Psoas muscle (tissue), 7 donors: ENCODE measurements at regions not wholly inside any gene's neighbourhood (a gene's known extent, or its start where the extent isn't known, plus 50 kb on each side); places are given as distances from the start of the nearest gene placed in this dataset.

Source experiments
- ATAC-seq, 4 donors: fragments of 200-7000 bp; cut with Tn5 transposase; one replicate each; pipeline ENCODE4 v1.9.1; 2020; ENCODE audit warnings: moderate library complexity in 3 of 4, mild to moderate bottlenecking in 2 of 4
- DNase-seq, 2 donors: peaks; one replicate each; pipeline ENCODE4 v3.0.0-alpha.2; 2020
- H3K27ac ChIP-seq: fragments of 200-600 bp; one replicate; pipeline ENCODE4 v1.8.0; 2022
- H3K27me3 ChIP-seq, 3 donors: fragments of 200-600 bp in 1 of 3; one replicate each; pipeline versions ENCODE4 v1.6.1 to v1.8.0; 2013 to 2022; ENCODE audit warnings: low read length in 2 of 3, mild to moderate bottlenecking in 2 of 3, moderate library complexity in 1 of 3; ENCODE audit not compliant: insufficient read depth in 3 of 3
- H3K36me3 ChIP-seq, 2 donors: fragments of 200-600 bp in 1 of 2; one replicate each; pipeline versions ENCODE4 v1.6.1 to v1.8.0; 2013 to 2022; ENCODE audit warnings: low read depth in 1 of 2, mild to moderate bottlenecking in 1 of 2, moderate library complexity in 1 of 2; ENCODE audit not compliant: insufficient read depth in 1 of 2
- H3K4me1 ChIP-seq: fragments of 200-600 bp; one replicate; pipeline ENCODE4 v1.8.0; 2022
- H3K4me3 ChIP-seq: fragments of 200-600 bp; one replicate; pipeline ENCODE4 v1.8.0; 2022; ENCODE audit warnings: mild to moderate bottlenecking
- H3K9me3 ChIP-seq: fragments of 200-600 bp; one replicate; pipeline ENCODE4 v1.8.0; 2022
- CTCF ChIP-seq: fragments of 200-600 bp; IDR thresholded peaks from one replicate; pipeline ENCODE4 v1.8.0; 2022; ENCODE audit warnings: antibody characterized with exemption
- WGBS, 3 donors: extraction: QIAGEN DNeasy Blood & Tissue Kit; methylation state at CpG; one replicate each; pipeline versions ENCODE4 v1.1.6 to v1.1.7; 2013; 5-methylcytosine and 5-hydroxymethylcytosine counted together
- intact Hi-C, 2 donors: fragments of 100-400 bp; cut with DNase I; formaldehyde crosslinking; loops; one replicate each; pipeline versions ENCODE4 v1.11.0 to v1.14.2; 2022
- donor health status: healthy with polysubstance abuse.
- donor health status: DM: no; HTN: no; CAD: no; lungs with moderate emphysema.
- donor health status: Bipolar disorder and iron deficiency.
- donor health status: healthy.
- donor health status: DM: yes; HTN: yes; CAD: no.
- donor health status: DM: no; HTN: no; CAD: no.
- donor health status: DM: yes; HTN: yes; CAD: no.

- TF ChIP-seq CTCF, result no peak
- intact Hi-C loops, result no loop called here
- Histone ChIP-seq H3K27me3 (no peaks in the 10 kb centered on the region), H3K9me3 (no peaks in the 10 kb centered on the region), H3K27ac (no peak overlapping the region), H3K4me1 (peaks cover 8% of the 10 kb centered on the region), H3K4me3 (no peak overlapping the region), H3K36me3 (no peaks in the 10 kb centered on the region)
- no peak for ATAC-seq
- DNase-seq, result no peak
Measured at GRCh38 chr6:134735461-134735860, 214.4 kb downstream of the ALDH8A1 start.

- Histone ChIP-seq H3K4me1 (peaks cover 3% of the 10 kb centered on the region), H3K27ac (no peak overlapping the region), H3K9me3 (no peaks in the 10 kb centered on the region), H3K27me3 (no peaks in the 10 kb centered on the region), H3K4me3 (no peak overlapping the region), H3K36me3 (no peaks in the 10 kb centered on the region)
- no peak for TF ChIP-seq CTCF
- ATAC-seq (no peak), DNase-seq (no peak)
- WGBS, 3 donors, result 67 to 82% (median 70%) methylated on average over 6 of the region's 6 CpGs
- intact Hi-C loops, result no loop called here
Measured at GRCh38 chr6:134734312-134734869, 215.5 kb downstream of the ALDH8A1 start.

GRCh38 chr6:134733801-134734200 lies 216.1 kb downstream of the ALDH8A1 start:
- intact Hi-C loops, result no loop called here
- no peaks in the 10 kb centered on the region for H3K27me3 ChIP-seq
- ATAC-seq, result no peak
- no peaks in the 10 kb centered on the region for H3K36me3 ChIP-seq
- H3K27ac ChIP-seq, result no peak overlapping the region
- no peak for TF ChIP-seq CTCF
- no peak overlapping the region for H3K4me3 ChIP-seq
- WGBS, 3 donors, result 85 to 94% (median 93%) methylated on average over 1 of the region's 1 CpG
- H3K9me3 ChIP-seq, result no peaks in the 10 kb centered on the region
- no peaks in the 10 kb centered on the region for H3K4me1 ChIP-seq
- DNase-seq, result no peak

GRCh38 chr6:134732763-134733162 lies 217.1 kb downstream of the ALDH8A1 start:
- intact Hi-C loops, result no loop called here
- Histone ChIP-seq H3K4me3 (no peak overlapping the region), H3K36me3 (no peaks in the 10 kb centered on the region), H3K27ac (no peak overlapping the region), H3K9me3 (no peaks in the 10 kb centered on the region), H3K4me1 (no peaks in the 10 kb centered on the region), H3K27me3 (no peaks in the 10 kb centered on the region)
- ATAC-seq (no peak), DNase-seq (no peak)
- no peak for TF ChIP-seq CTCF
- 46 to 64% (median 50%) methylated on average over 4 of the region's 4 CpGs for WGBS, 3 donors

- H3K4me3 ChIP-seq, result no peak overlapping the region
- H3K9me3 ChIP-seq, result no peaks in the 10 kb centered on the region
- H3K27me3 ChIP-seq, result no peaks in the 10 kb centered on the region
- WGBS, 3 donors, result 85 to 99% (median 97%) methylated on average over 1 of the region's 1 CpG
- no peak overlapping the region for H3K27ac ChIP-seq
- H3K4me1 ChIP-seq, result no peaks in the 10 kb centered on the region
- H3K36me3 ChIP-seq, result no peaks in the 10 kb centered on the region
- no peak for TF ChIP-seq CTCF
- ATAC-seq, result no peak
- DNase-seq, result no peak
- intact Hi-C loops, result no loop called here
Measured at GRCh38 chr6:134731615-134732014, 218.3 kb downstream of the ALDH8A1 start.
